Renal cortex interstitium (tissue), 11 donors: ENCODE measurements at regions not wholly inside any gene's neighbourhood (a gene's known extent, or its start where the extent isn't known, plus 50 kb on each side); places are given as distances from the start of the nearest gene placed in this dataset.
"Not testable (repeated sequence)": the region's sequence is repeated elsewhere in the genome, so short reads cannot be mapped to it uniquely, and the experiment has no call there.

Source experiments
- DNase-seq, 11 donors: peaks; one replicate each; pipeline ENCODE4 v3.0.0-alpha.2; 2013; ENCODE audit warnings: low read depth in 9 of 11, low spot score in 4 of 11; ENCODE audit errors: extremely low read depth in 1 of 11

- no peak for DNase-seq
These were observed 147.6 kb downstream of the RHOU start for GRCh38 chr1:228882771-228883450.

GRCh38 chr1:228883535-228883934 lies 148.3 kb downstream of the RHOU start:
- no peak for DNase-seq

GRCh38 chr1:228884196-228884595 lies 148.9 kb downstream of the RHOU start:
- DNase-seq: no peak

- no peak for DNase-seq
These were observed 149.6 kb downstream of the RHOU start for GRCh38 chr1:228884615-228885566.

- DNase-seq: no peak
These were observed 150.6 kb downstream of the RHOU start for GRCh38 chr1:228885845-228886244.

GRCh38 chr1:228887101-228887500 lies 151.8 kb downstream of the RHOU start:
- no peak for DNase-seq

GRCh38 chr1:228887960-228888359 lies 152.7 kb downstream of the RHOU start:
- no peak for DNase-seq

GRCh38 chr1:228889289-228889688 lies 154.0 kb downstream of the RHOU start:
- no peak for DNase-seq

GRCh38 chr1:228891272-228892034 lies 156.2 kb downstream of the RHOU start:
- no peak for DNase-seq

DNA sequence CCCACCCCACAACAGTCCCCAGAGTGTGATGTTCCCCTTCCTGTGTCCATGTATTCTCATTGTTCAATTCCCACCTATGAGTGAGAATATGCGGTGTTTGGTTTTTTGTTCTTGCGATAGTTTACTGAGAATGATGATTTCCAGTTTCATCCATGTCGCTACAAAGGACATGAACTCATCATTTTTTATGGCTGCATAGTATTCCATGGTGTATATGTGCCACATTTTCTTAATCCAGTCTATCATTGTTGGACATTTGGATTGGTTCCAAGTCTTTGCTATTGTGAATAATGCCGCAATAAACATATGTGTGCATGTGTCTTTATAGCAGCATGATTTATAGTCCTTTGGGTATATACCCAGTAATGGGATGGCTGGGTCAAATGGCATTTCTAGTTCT lies 156.9 kb downstream of the RHOU start:
- not testable (repeated sequence) for DNase-seq

DNA sequence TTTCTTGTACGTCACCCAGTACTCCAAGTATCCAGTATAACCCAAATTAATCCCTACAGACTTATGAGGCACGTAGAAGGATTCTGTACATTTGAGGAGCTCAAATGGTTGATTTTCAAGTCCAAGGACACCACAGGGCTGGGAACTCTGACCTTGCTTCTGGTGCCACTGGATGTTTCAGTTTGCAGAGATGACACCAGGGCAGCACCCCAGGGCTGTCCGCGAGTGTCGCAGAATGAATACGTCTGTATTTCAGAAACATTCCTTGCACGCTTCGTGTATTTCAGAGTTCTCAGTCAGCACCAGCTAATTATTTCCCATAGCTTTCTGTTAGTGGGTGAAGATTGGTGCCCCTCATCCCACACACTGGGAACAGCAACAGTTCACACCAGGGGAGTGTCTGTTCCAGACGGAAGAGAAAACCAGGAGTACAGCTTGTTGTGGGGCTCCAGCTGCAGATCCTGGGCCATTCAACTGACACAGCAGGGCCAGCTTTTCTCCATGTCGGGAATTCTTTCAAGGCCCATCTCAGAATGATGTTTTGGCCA lies 159.2 kb downstream of the RHOU start:
- no peak for DNase-seq

GRCh38 chr1:228897901-228898300 lies 162.6 kb downstream of the RHOU start:
- no peak for DNase-seq

GRCh38 chr1:228898582-228898992 lies 163.3 kb downstream of the RHOU start:
- no peak for DNase-seq

DNA sequence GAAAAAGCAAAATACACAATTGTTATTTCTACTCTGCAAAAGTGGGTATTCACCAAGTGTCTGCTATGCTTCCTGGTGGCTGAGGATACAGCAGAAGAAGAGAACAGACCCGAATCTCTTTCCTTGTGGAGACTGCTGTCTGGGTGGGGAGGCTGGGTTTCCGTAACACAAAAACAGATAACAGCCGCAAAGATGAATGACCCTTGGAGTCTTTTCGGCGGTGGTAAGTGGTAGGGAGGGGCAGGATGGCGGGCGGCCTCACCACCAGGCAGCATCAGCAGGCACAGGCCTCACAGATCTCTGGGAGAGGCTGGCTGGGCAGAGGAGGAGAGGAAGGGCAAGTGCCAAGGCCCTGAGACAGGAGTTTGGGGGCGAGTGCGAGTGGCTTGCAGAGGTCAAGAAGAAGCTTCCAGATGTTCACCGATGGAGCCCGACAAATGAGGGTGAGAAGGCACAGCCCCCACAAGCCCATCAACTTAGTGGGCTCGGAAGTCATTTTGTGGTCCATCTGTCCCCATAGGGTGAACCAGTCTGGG lies 164.2 kb downstream of the RHOU start:
- no peak for DNase-seq

- DNase-seq: no peak
These were observed 165.0 kb downstream of the RHOU start for GRCh38 chr1:228900099-228900885.

DNA sequence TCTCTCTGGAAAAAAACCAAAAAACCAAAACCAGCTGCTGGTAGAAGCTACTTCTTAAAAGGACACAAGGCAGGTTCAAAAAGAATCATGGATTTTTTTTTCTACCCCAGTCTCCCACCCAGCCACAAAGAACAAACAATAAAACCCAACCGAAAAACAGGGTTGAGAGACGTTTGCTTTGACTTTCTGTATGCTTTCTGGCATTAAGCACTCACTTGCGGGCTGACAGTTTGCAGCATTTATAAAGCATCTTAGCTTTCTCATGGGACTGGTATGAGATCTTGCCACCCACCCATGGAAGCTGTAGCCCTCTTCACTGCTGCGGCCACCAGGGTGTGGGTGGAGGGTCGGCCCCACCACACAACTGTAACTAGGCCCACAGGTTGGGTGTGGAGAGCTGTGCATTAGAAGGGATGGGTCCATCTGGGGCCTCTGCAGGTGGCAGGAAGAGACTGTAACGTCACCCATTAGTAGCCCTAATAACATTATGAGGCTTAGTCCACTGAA lies 165.7 kb downstream of the RHOU start:
- DNase-seq: no peak

DNA sequence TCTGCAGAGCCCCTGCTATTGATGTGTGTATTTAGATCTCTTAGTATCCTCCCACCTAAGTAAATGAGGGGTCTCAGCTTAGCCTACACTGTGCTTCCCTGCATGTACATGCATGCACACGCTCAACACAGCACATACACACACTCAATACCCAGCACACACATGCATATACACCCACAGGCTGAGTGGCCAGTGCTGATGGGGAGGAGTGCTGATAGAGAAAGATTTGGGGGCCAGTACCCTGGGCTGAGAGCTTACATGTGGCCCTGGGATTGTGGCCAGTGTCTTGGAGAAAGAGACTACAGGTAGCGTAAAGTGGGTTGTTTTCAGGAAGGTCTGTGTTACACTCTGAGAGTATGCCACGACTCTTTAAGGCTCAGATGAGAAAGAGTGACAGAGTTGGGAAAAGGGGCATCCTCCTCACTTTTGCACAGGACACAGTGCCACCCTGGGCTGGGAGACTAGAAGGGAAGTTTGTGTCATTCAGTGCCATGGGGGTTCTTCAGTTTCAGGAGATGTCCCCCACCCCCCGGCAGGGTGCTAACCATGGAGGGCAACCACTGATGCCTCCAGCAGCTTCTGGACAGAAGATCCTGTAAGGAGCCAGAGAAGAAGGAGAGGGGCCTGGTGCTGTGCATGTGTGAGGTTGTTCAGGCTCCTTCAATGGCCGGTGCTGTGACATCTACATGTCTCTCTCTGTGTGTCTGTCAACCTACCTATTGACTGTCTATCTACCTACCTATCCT lies 166.8 kb downstream of the RHOU start:
- no peak for DNase-seq
